ENCODE measurements at regions not wholly inside any gene's neighbourhood (a gene's known extent, or its start where the extent isn't known, plus 50 kb on each side); places are given as distances from the start of the nearest gene placed in this dataset.
"Not testable (repeated sequence)": the region's sequence is repeated elsewhere in the genome, so short reads cannot be mapped to it uniquely, and the experiment has no call there.

DNA sequence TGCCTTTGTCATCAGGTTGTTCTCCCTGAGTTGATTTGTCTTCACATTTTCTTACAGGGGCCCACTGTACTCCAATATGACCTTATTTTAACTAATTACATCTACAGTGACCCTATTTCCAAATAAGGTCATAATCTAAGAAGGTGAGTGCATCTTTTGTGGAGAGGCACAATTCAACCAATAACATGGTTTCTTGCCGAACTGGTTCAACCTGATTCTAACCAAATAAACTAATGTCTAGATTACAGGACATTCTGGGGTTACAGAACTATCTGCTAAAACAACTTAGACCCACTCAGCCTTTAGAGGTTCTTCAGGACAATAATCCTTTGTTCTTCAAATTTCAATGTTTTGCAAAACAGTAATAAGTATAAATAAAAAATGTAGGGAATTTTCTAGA lies 496.5 kb upstream of the SOX11 start:
- DNase-seq: no peak

DNA sequence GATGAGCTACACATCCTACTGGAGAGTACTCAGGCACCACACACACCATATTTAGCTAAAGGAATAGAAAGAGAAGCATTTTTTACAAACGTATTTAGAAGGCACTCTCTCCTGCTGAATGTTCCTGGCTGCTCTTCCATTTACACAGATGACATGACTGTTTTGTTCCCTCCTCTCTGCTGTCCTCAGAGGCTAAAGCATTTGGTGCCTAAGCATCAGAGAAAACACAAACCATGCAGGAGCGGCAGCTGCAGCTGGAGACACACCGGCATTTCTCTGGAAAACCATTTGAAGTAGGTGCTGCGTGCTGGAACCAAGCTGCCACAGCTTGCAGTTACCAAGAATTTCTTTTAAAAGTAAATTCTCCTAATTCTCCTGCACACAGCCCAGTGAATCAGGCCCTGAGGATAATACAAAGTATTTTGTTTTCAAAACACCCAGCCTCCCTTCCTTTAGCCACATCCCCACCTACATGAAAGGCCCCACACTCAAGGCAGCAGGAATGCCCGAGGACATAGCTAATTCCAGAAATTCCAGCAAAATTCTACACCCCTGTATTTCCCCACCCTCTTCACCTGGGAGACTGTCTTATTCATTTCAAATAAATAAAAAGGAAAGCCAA lies 488.9 kb upstream of the SOX11 start:
- DNase-seq: no peak

- not testable (repeated sequence) for DNase-seq
Measured at GRCh38 chr2:5206742-5207141, 485.4 kb upstream of the SOX11 start.

GRCh38 chr2:5215989-5216607 lies 476.1 kb upstream of the SOX11 start:
- DNase-seq: no peak

GRCh38 chr2:5227062-5227699 lies 465.0 kb upstream of the SOX11 start:
- DNase-seq: peak; percentile 24

DNA sequence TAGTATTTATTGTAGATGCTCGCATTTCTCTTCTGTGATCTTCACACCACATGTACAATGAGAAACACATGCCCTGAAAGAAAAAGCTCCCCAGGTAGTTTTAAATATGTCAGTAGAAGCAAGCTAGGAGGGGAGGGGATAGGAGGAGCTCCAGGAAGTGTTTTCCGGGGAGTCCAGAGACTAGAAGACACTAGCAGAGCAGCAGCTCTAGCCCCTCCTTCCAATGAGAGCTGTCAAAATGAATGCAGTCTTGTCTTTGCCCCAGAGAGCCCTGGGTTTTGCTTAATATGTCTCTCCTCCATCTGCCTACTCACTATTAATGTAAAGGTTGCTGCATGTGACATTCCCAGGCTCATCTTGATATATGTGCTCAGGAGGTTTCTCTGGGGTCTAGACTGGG lies 462.6 kb upstream of the SOX11 start:
- DNase-seq: no peak

DNA sequence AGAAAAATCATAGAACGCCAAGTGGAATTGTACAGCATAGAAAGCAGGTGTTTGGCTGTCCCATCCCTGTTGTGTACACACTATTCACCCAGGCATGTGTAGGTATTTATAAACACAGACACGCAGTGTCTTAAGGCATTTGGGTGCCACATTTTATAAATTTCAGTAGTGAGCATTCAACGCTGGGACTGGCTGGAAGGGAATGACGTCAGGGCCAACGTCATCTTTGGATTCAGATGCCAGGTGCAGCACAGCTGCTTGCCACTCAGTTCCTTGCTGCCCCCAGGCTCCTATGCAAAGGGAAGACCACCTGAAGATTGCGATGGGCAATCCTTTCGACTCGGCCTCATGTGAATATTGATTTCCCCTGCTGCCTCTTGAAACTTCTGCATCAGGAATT lies 461.7 kb upstream of the SOX11 start:
- no peak for DNase-seq

DNA sequence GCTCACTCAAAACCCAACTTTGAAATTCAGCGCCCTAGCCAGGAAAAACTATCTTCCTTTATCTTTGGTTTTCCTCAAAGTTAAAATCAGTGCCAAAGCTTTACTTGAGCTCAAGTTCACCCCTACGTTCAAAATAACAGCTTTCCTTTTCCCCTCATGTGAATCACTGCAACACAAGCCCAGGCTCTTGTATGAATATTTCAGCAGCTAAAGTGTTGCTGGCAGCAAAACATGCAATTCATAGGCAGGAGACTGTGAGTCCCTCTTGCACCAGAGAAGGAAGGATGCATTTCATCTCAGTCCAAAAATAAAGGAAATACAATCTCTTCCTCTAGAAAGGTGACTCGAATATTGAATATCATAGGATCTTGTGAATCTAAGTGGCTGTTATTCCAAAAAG lies 461.3 kb upstream of the SOX11 start:
- DNase-seq: no peak

- DNase-seq: no peak
Measured at GRCh38 chr2:5231287-5231686, 460.9 kb upstream of the SOX11 start.

- no peak for DNase-seq
Measured at GRCh38 chr2:5234563-5234962, 457.6 kb upstream of the SOX11 start.

GRCh38 chr2:5235701-5236100 lies 456.5 kb upstream of the SOX11 start:
- no peak for DNase-seq

- no peak for DNase-seq
Measured at GRCh38 chr2:5236249-5236648, 455.9 kb upstream of the SOX11 start.

- DNase-seq: no peak
Measured at GRCh38 chr2:5242751-5243150, 449.4 kb upstream of the SOX11 start.

DNA sequence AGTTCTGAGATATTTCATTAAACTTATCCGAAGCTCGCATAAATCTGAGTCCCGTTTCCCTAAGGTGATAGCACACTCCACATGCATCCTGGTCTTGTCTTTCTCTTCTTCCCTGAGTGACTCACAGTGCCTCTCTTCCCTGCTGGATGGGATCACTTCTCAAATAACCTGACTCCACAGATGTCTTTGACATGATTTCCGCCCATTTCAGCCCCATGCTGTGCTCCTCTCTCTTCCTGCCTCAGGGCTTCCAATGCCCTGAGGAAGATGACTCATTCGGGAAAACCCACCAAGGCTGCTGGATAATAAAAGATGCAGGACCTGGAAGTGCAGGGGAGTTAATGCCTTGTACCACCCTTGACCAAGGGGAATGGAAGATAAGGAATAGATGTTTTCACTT lies 441.7 kb upstream of the SOX11 start:
- DNase-seq: peak; percentile 39

GRCh38 chr2:5253263-5253662 lies 438.9 kb upstream of the SOX11 start:
- no peak for DNase-seq

DNA sequence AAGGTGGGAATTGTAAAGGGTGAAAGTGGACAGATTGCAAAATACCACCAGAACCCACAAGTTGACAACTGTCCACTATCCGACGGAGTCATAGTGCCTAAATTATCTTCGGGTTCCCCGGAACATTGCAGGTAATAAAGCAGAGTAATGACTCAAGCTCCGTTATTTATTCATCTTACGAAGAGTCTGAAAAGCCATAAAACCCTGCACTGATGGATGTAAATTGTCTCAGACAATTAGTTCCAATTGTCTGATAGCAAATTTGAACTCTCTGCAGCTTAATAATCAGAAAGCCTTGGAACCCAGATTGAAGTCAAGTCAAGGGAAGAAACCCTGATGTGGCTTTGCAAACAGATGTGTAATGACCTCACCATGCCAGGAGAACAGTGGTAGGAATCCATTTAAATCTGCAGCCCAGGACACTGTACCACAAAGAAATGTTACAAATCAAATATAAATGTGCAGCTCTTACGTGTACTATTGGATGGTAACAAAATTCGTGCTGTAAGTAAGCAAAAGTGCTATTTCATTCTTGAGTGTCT lies 437.3 kb upstream of the SOX11 start:
- DNase-seq: no peak

GRCh38 chr2:5263291-5263690 lies 428.9 kb upstream of the SOX11 start:
- DNase-seq: no peak

GRCh38 chr2:5264361-5264760 lies 427.8 kb upstream of the SOX11 start:
- no peak for DNase-seq

GRCh38 chr2:5285061-5285460 lies 407.1 kb upstream of the SOX11 start:
- no peak for DNase-seq

- DNase-seq: no peak
Measured at GRCh38 chr2:5285872-5286769, 406.1 kb upstream of the SOX11 start.

DNA sequence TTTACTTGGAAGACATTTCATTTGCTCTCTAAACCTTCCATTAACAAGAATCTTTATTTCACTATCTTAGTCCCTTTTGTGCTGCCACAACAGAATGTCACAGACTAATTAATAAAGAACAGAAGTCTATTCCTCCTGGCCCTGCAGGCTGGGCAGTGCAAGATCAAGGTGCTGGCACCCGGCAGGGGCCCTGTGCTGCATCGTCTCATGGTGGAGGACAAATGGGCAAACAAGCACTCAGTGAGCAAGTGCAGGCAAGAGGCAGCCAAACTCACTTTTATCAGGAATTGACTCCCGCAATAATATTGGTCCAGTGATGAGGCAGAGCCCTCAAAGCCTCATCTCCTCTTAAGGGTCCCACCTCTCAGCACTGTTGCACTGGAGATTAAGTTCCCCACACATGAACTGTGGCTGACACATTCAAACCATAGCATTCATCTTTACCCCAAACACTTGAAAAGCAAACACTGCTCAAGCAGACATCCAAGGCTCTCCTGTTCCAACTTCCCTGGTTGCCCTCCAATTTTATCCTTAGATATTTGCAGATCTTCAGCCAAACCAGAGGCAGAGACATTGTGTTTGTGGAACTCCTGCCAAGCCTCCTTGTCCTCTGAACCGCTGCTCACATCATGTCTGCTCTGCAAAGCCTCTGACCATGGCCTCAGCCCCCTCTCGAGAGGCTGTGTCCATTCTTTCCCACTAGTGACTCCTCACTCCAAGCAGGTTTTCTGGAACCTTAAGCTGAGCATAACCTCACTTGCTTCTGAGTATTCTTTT lies 404.4 kb upstream of the SOX11 start:
- no peak for DNase-seq

DNA sequence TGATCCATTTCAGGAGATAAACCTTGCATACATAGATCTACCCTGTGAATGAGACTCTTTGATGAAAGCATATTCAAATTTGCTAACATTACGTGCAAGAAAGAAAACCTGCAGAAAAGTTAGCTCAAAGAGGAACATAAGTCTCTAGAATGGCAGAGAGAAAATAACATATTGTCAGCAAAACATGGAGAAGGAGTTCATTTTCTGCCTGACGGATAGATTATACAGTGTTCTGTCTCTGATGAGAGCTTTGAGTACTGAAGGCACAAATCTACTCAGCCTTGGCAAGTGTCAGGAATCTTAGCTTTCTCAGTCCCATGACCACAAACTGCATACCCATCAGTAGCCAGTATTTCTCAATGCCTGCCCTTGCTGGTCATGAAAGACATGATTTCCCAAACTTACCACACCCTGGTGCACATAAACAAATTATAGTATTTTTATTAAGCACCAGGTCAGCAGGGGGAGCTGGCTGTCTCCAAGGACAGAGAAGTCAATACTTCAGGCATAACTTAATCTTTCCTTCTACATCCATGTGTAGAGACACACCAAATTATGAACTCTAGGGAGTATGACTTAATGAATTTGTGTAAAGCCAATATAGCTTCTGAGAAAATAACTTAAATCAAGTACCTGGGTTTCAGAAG lies 401.2 kb upstream of the SOX11 start:
- peak; percentile 30 for DNase-seq

Measured in fibroblast of skin of abdomen (primary cell).